Neural progenitor cell (in vitro differentiated cells): ENCODE measurements at regions not wholly inside any gene's neighbourhood (a gene's known extent, or its start where the extent isn't known, plus 50 kb on each side); places are given as distances from the start of the nearest gene placed in this dataset.

ENCODE experiments used
- EZH2 ChIP-seq: fragments of 200-600 bp; sonication (generic); IDR thresholded peaks from 2 replicates; pipeline ENCODE4 v1.6.1; 2017; ENCODE audit warnings: antibody characterized with exemption, mild to moderate bottlenecking, moderate library complexity
- EZH2phosphoT487 ChIP-seq: fragments of 200-600 bp; sonication (generic); IDR thresholded peaks from 2 replicates; pipeline ENCODE4 v1.6.1; 2017; ENCODE audit warnings: antibody characterized with exemption
- TF ChIP-seq, protein P1 (sequence below): fragments of 200-600 bp; sonication (generic); IDR thresholded peaks from 2 replicates; pipeline ENCODE4 v1.5.1; 2017; ENCODE audit warnings: antibody characterized with exemption, mild to moderate bottlenecking

DNA sequence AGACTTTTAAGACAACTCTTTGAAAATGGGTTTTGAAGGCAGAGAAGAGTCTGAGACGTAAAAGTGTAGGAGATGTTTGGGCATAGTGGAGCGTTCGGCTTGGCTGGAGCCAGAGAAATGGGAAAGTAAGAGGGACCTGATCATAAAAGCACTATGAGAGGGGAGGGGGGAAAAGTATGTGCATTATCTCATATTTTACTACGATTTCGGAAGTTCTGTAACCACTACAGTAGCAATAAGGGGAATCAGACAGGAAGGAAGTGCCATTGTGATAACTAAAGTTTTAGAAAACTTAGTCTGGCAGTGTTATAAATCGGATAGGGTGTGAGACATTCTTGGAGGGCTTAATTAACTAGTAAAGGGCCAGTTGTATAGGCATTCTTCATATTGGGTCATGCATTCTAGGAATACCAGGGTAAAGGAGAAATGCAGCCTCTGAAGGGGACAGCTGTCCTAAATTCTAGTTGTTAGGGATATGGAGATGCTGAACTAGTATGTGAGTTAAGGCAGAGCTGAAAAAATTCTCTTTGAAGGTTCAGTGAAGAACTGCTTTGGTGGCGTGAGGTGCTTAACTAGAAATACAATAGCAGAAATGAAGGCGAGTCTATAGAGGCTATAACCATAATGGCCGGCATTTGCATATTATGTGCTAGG lies 83.8 kb upstream of the FREM1 start:
- TF ChIP-seq, protein P1, sequence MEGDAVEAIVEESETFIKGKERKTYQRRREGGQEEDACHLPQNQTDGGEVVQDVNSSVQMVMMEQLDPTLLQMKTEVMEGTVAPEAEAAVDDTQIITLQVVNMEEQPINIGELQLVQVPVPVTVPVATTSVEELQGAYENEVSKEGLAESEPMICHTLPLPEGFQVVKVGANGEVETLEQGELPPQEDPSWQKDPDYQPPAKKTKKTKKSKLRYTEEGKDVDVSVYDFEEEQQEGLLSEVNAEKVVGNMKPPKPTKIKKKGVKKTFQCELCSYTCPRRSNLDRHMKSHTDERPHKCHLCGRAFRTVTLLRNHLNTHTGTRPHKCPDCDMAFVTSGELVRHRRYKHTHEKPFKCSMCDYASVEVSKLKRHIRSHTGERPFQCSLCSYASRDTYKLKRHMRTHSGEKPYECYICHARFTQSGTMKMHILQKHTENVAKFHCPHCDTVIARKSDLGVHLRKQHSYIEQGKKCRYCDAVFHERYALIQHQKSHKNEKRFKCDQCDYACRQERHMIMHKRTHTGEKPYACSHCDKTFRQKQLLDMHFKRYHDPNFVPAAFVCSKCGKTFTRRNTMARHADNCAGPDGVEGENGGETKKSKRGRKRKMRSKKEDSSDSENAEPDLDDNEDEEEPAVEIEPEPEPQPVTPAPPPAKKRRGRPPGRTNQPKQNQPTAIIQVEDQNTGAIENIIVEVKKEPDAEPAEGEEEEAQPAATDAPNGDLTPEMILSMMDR: no peak
- TF ChIP-seq EZH2: no peak
- no peak for TF ChIP-seq EZH2phosphoT487
